Chondrocyte (in vitro differentiated cells): ENCODE measurements at regions not wholly inside any gene's neighbourhood (a gene's known extent, or its start where the extent isn't known, plus 50 kb on each side); places are given as distances from the start of the nearest gene placed in this dataset.

ENCODE experiments used
- DNase-seq: peaks from one replicate; pipeline ENCODE4 v3.0.0; 2021; ENCODE audit warnings: mixed read lengths, low spot score
- H3K27ac Mint-ChIP-seq: one replicate; pipeline ENCODE4 v1.8.0; 2021; ENCODE audit warnings: mild to moderate bottlenecking, moderate library complexity, mixed read lengths; ENCODE audit not compliant: unreplicated experiment
- H3K27me3 Mint-ChIP-seq: 2 replicates; pipeline ENCODE4 v1.8.0; 2021; ENCODE audit warnings: low read depth, mixed read lengths
- H3K36me3 Mint-ChIP-seq: 2 replicates; pipeline ENCODE4 v1.8.0; 2021; ENCODE audit warnings: low read depth, mixed read lengths
- H3K4me1 Mint-ChIP-seq: 2 replicates; pipeline ENCODE4 v1.8.0; 2021; ENCODE audit warnings: low read depth, mild to moderate bottlenecking, mixed read lengths
- H3K4me3 Mint-ChIP-seq: one replicate; pipeline ENCODE4 v1.8.0; 2021; ENCODE audit warnings: mild to moderate bottlenecking, moderate library complexity, mixed read lengths; ENCODE audit not compliant: unreplicated experiment
- H3K9me3 Mint-ChIP-seq: 2 replicates; pipeline ENCODE4 v1.8.0; 2021; ENCODE audit warnings: low read depth, mixed read lengths
- TF ChIP-seq, protein P1 (sequence below): fragments of 200-600 bp; sonication (generic); IDR thresholded peaks from 2 replicates; pipeline ENCODE4 v1.5.0; 2021; ENCODE audit warnings: antibody characterized with exemption, mild to moderate bottlenecking, moderate library complexity

DNA sequence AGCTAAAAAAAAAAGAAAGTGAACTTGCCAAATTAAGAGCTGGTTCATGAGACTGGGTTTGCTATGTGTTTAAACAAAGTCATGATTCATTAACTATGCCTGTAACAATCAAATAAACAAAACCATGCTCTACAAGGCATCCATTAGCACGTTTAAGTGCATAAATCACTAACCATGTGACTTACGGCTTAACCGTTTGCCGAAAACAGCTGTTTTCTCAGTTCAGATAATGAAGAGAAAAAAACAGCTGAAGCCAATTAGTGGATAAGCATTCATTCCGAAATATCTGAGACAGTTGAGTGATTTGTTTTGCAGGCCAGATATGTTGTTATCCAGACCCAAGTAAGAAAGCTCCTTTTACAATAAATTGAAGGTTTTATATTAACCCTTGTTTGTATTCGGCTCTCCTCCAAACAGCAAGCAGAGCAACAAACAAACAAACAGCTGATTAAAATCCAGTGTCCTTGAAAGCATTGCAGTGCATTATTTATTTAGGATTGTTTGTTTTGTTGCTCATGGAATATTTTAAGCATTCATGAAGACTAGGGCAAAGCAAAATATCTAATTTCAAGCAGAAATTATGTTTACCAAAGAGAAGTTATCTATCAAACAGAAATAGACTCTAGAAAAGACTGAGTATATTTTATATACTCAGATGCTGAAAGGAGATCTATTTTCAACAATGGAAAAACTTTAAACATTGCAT is 343.5 kb downstream of the RFPL4B start:
- Mint-ChIP-seq H3K9me3 (no peaks in the 10 kb centered on the region), H3K4me3 (no peak overlapping the region), H3K27me3 (no peaks in the 10 kb centered on the region), H3K27ac (no peak overlapping the region), H3K4me1 (peaks cover 15% of the 10 kb centered on the region), H3K36me3 (no peaks in the 10 kb centered on the region)
- DNase-seq: no peak
- TF ChIP-seq, protein P1, sequence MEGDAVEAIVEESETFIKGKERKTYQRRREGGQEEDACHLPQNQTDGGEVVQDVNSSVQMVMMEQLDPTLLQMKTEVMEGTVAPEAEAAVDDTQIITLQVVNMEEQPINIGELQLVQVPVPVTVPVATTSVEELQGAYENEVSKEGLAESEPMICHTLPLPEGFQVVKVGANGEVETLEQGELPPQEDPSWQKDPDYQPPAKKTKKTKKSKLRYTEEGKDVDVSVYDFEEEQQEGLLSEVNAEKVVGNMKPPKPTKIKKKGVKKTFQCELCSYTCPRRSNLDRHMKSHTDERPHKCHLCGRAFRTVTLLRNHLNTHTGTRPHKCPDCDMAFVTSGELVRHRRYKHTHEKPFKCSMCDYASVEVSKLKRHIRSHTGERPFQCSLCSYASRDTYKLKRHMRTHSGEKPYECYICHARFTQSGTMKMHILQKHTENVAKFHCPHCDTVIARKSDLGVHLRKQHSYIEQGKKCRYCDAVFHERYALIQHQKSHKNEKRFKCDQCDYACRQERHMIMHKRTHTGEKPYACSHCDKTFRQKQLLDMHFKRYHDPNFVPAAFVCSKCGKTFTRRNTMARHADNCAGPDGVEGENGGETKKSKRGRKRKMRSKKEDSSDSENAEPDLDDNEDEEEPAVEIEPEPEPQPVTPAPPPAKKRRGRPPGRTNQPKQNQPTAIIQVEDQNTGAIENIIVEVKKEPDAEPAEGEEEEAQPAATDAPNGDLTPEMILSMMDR: no peak

DNA sequence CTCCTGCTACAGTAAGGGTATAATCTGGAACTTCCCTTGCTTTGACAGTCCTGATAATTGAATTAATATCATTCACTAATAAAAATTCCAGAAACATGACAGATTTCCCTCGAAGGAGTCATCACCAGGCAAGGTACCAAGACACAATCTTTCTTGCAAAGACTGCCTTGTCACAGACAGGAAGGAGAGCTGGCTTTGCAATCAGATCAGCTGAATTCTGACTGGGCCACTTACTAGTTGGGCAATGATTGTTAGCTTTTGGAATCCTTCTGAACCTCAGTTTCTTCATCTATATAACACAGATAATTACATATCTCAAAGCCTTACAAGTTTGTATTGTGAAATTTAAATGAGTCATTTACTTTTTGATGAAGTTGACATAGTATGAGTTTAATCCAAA is 344.2 kb downstream of the RFPL4B start:
- Mint-ChIP-seq H3K27me3 (no peaks in the 10 kb centered on the region), H3K9me3 (no peaks in the 10 kb centered on the region), H3K4me3 (no peak overlapping the region), H3K27ac (peak overlapping the region; percentile 68), H3K36me3 (no peaks in the 10 kb centered on the region), H3K4me1 (peaks cover 15% of the 10 kb centered on the region)
- TF ChIP-seq, protein P1: no peak
- no peak for DNase-seq

DNA sequence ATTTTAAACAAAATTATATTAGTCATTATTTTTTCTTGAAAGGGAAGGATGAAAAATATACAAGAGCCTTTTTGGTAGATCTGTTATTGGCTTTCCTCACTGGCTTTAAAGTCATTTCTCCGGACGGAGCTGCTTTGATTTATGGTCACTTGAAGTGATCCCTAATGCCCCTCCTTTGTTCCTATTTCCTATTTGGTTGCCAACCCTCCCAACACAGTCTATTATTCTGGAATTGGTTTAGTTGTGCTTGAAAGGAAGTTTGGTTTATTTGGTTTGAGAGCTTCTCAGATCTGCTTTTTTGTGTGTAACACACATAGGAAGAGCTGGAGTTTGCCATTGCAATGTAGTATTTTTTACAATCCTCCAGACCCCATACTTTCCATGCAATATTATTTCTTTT is 347.9 kb downstream of the RFPL4B start:
- Mint-ChIP-seq H3K9me3 (no peaks in the 10 kb centered on the region), H3K27ac (no peak overlapping the region), H3K27me3 (no peaks in the 10 kb centered on the region), H3K36me3 (no peaks in the 10 kb centered on the region), H3K4me3 (no peak overlapping the region), H3K4me1 (peaks cover 15% of the 10 kb centered on the region)
- no peak for DNase-seq
- TF ChIP-seq, protein P1: no peak

DNA sequence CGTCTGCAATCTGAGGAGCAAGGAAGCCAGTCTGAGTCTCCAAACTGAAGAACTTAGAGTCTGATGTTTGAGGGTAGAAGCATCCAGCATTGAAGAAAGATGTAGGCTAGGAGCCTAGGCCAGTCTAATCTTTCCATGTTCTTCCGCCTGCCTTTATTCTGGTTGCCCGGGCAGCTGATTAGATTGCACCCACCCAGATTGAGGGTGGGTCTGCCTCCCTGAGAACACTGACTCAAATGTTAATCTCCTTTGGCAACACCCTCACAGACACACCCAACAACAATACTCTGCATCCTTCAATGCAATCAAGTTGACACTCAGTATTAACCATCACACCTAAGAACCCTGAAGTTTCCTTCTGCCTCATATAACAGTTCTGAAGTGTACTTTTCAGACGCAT is 350.1 kb downstream of the RFPL4B start:
- DNase-seq: no peak
- no peak overlapping the region for H3K4me3 Mint-ChIP-seq

DNA sequence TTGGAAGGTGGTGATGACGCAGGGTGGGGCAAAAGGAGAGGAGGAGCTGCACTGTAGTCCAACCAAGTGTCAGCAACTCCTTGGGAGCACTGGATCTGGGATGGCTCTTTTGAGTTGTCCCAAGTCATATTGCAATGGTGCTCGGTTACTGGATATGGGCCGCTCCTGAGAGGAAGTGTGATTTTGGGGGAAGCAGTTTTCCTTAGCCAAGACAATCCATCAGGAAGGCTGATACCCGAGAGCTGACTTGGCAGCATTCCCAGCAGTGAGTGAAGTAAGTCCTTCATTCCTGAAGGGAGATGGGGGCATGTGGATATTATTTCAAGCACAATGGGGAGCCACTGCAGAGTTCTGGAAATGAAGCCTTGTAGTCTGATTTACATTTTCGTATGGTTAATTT is 354.1 kb downstream of the RFPL4B start:
- H3K4me3 Mint-ChIP-seq: no peak overlapping the region
- no peaks in the 10 kb centered on the region for H3K27me3 Mint-ChIP-seq
- TF ChIP-seq, protein P1: no peak
- no peak for DNase-seq
- H3K27ac Mint-ChIP-seq: no peak overlapping the region
- no peaks in the 10 kb centered on the region for H3K9me3 Mint-ChIP-seq
- H3K36me3 Mint-ChIP-seq: no peaks in the 10 kb centered on the region
- peaks cover 15% of the 10 kb centered on the region for H3K4me1 Mint-ChIP-seq

More for the DNA sequence above, 350.1 kb downstream of the RFPL4B start:
- Mint-ChIP-seq H3K4me1 (peaks cover 15% of the 10 kb centered on the region), H3K36me3 (no peaks in the 10 kb centered on the region), H3K27me3 (no peaks in the 10 kb centered on the region), H3K27ac (no peak overlapping the region), H3K9me3 (no peaks in the 10 kb centered on the region)
- TF ChIP-seq, protein P1: no peak
